A673 (cell line): ENCODE measurements at regions not wholly inside any gene's neighbourhood (a gene's known extent, or its start where the extent isn't known, plus 50 kb on each side); places are given as distances from the start of the nearest gene placed in this dataset.

ENCODE experiments used
- BruUV-seq: library from RNA; stranded (reverse); fragments of 400-500 nt; replicated peaks from 2 replicates; lab custom pipeline; 2021; lab: Mats Ljungman, UMichigan
- CTCF ChIA-PET: fragments of 300-600 bp; sonication (Branson Sonifier 250); formaldehyde crosslinking; loops from one replicate; lab custom pipeline; 2022; ENCODE audit warnings: antibody characterized with exemption; lab: Charles Lee
- POLR2A ChIA-PET: fragments of 300-600 bp; sonication (Branson Sonifier 250); formaldehyde crosslinking; loops from one replicate; lab custom pipeline; 2022; ENCODE audit warnings: antibody characterized with exemption; ENCODE audit not compliant: low non-redundant PET; lab: Charles Lee
- DNase-seq: peaks from one replicate; pipeline ENCODE4 v3.0.0-alpha.2; 2015; ENCODE audit warnings: low spot score
- H3K27ac ChIP-seq: fragments of 200-600 bp; sonication (generic); 2 replicates; pipeline ENCODE4 v1.5.1; 2016; ENCODE audit warnings: mixed run types, low read depth, mild to moderate bottlenecking, mixed read lengths, antibody characterized with exemption, low read length; ENCODE audit not compliant: poor library complexity, severe bottlenecking
- H3K27me3 ChIP-seq: fragments of 200-600 bp; sonication (generic); replicated peaks from 2 replicates; pipeline ENCODE4 v1.6.1; 2017; ENCODE audit warnings: mixed run types, low read depth, mild to moderate bottlenecking, mixed read lengths, antibody characterized with exemption, low read length; ENCODE audit not compliant: insufficient read depth, poor library complexity
- H3K36me3 ChIP-seq: fragments of 200-600 bp; sonication (generic); 2 replicates; pipeline ENCODE4 v1.6.1; 2016; ENCODE audit warnings: mixed run types, mild to moderate bottlenecking, mixed read lengths, antibody characterized with exemption, low read length; ENCODE audit not compliant: insufficient read depth, poor library complexity, severe bottlenecking
- H3K4me1 ChIP-seq: fragments of 200-600 bp; sonication (generic); 2 replicates; pipeline ENCODE4 v1.6.1; 2017; ENCODE audit warnings: mixed run types, mild to moderate bottlenecking, mixed read lengths, antibody characterized with exemption, low read length; ENCODE audit not compliant: insufficient read depth, poor library complexity, severe bottlenecking
- H3K4me3 ChIP-seq: fragments of 200-600 bp; sonication (generic); 2 replicates; pipeline ENCODE4 v1.5.1; 2016; ENCODE audit warnings: low read depth, mixed run types, mild to moderate bottlenecking, mixed read lengths, low read length; ENCODE audit not compliant: poor library complexity, severe bottlenecking
- H3K9me3 ChIP-seq: fragments of 200-600 bp; sonication (generic); 2 replicates; pipeline ENCODE4 v1.6.1; 2016; ENCODE audit warnings: mixed run types, low read depth, mild to moderate bottlenecking, mixed read lengths, antibody characterized with exemption, low read length; ENCODE audit not compliant: poor library complexity, severe bottlenecking
- CTCF ChIP-seq: fragments of 300-800, 200-600 bp; sonication (generic); conservative IDR thresholded peaks from 2 replicates; pipeline ENCODE4 v1.5.1; 2017; ENCODE audit warnings: low read depth, mild to moderate bottlenecking, antibody characterized with exemption, low read length, moderate library complexity, mixed read lengths
- EZH2 ChIP-seq: fragments of 200-600 bp; sonication (generic); IDR thresholded peaks from 2 replicates; pipeline ENCODE4 v1.6.1; 2017; ENCODE audit warnings: borderline replicate concordance, low read depth, mild to moderate bottlenecking, mixed read lengths, antibody characterized with exemption, low read length; ENCODE audit not compliant: poor library complexity, severe bottlenecking
- intact Hi-C: fragments of 100-400 bp; cut with micrococcal nuclease; formaldehyde crosslinking; loops from one replicate; pipeline ENCODE4 v1.10.0; 2022; ENCODE audit not compliant: unreplicated experiment

- no peak for DNase-seq
- H3K4me3 ChIP-seq: no peak overlapping the region
- H3K9me3 ChIP-seq: no peaks in the 10 kb centered on the region
- H3K36me3 ChIP-seq: no peaks in the 10 kb centered on the region
- TF ChIP-seq EZH2: no peak
- no peak for TF ChIP-seq CTCF
- no peak overlapping the region for H3K27ac ChIP-seq
- ChIA-PET POLR2A (interaction anchor here (0.6 kb wide), 1 partner anchor 382 kb away, joined by 7 read pairs; no protein-coding TSS in a partner anchor), CTCF (no interaction called here)
- intact Hi-C loops: no loop called here
- H3K4me1 ChIP-seq: peaks cover 9% of the 10 kb centered on the region
- BruUV-seq: no TSS peak
- peaks cover 41% of the 10 kb centered on the region for H3K27me3 ChIP-seq
Measured at GRCh38 chr13:80442609-80443008, 101.7 kb upstream of the SPRY2 start.

- H3K27me3 ChIP-seq: peaks cover 41% of the 10 kb centered on the region
- no peak for DNase-seq
- BruUV-seq: no TSS peak
- intact Hi-C loops: no loop called here
- H3K27ac ChIP-seq: no peak overlapping the region
- TF ChIP-seq CTCF (no peak), EZH2 (no peak)
- H3K4me1 ChIP-seq: peaks cover 16% of the 10 kb centered on the region
- no peak overlapping the region for H3K4me3 ChIP-seq
- CTCF ChIA-PET: no interaction called here
- H3K36me3 ChIP-seq: no peaks in the 10 kb centered on the region
- POLR2A ChIA-PET: interaction anchor here (0.6 kb wide), 1 partner anchor 55 kb away, joined by 3 read pairs; no protein-coding TSS in a partner anchor
- no peaks in the 10 kb centered on the region for H3K9me3 ChIP-seq
Measured at GRCh38 chr13:80441968-80442367, 101.0 kb upstream of the SPRY2 start.

- Histone ChIP-seq H3K27me3 (peaks cover 35% of the 10 kb centered on the region), H3K27ac (no peak overlapping the region), H3K9me3 (no peaks in the 10 kb centered on the region), H3K4me3 (no peak overlapping the region), H3K36me3 (no peaks in the 10 kb centered on the region), H3K4me1 (peaks cover 29% of the 10 kb centered on the region)
- BruUV-seq: no TSS peak
- CTCF ChIA-PET: no interaction called here
- intact Hi-C loops: loop anchor here (5.0 to 10.0 kb wide), 2 partner anchors 76 to 194 kb away; no protein-coding TSS in a partner anchor
- no peak for DNase-seq
- no peak for TF ChIP-seq CTCF
- TF ChIP-seq EZH2: no peak
- POLR2A ChIA-PET: no interaction called here
Measured at GRCh38 chr13:80438521-80438920, 97.6 kb upstream of the SPRY2 start.
